ENCODE measurements at regions not wholly inside any gene's neighbourhood (a gene's known extent, or its start where the extent isn't known, plus 50 kb on each side); places are given as distances from the start of the nearest gene placed in this dataset.
A peak's percentile ranks its signal among the peaks of the same experiment; 100 is the strongest.

- Mint-ChIP-seq H3K4me3 (no peak overlapping the region), H3K27ac (no peak overlapping the region), H3K4me1 (no peaks in the 10 kb centered on the region), H3K27me3 (ENCODE audit: low read depth in 3 of 3) (peaks cover 4 to 14% (median 11%) of the 10 kb centered on the region in 3 donors), H3K9me3 (peaks cover 0 to 4% (median 0%) of the 10 kb centered on the region in 6 donors), H3K36me3 (peaks cover 0 to 3% (median 0%) of the 10 kb centered on the region in 3 donors)
- no peak for DNase-seq
Observed at GRCh38 chr5:176711883-176712282, 64.6 kb downstream of the TSPAN17 start.

DNA sequence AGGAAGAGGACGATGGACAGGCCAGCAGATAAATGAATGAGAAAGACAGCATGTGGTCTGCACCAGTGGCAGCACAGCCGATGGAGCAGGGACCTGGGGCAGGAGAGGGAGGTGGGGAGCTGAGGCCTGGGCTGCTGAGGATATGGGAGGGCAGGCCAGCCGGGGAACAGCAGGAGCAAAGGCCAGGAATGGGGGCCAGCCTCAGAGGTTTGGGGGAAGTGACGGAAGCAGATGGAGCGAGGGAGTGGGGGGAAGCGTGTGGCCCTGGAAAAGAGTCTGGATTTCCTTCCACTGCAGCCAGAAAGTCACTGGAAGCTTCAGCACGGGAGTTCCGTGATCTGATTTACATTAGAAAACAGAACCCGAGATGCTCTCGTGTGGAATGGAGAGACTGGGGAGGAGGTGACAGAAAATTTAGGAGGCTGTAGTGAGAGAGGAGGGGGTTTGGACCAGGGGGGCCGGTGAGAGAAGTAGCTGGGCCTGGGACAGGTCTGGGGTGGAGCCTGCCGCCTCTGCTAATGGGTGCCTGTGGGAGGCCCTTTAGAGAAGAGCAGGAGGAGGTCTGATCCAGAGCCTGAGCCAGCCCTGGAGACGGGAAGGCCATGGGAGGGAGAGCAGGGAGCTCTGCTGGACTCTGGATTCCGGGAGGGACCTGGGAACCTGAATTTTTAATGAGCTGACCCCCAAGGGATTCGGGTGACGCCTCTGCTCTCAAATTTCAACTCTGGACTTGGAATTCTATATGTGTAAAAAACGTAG, 65.4 kb downstream of the TSPAN17 start:
- no peak for DNase-seq
- Mint-ChIP-seq H3K27me3 (ENCODE audit: low read depth in 3 of 3) (peaks cover 8 to 14% (median 11%) of the 10 kb centered on the region in 3 donors), H3K9me3 (peaks cover 0 to 4% (median 0%) of the 10 kb centered on the region in 6 donors), H3K27ac (no peak overlapping the region), H3K4me1 (no peaks in the 10 kb centered on the region), H3K36me3 (peaks cover 0 to 3% (median 0%) of the 10 kb centered on the region in 3 donors), H3K4me3 (no peak overlapping the region)

DNA sequence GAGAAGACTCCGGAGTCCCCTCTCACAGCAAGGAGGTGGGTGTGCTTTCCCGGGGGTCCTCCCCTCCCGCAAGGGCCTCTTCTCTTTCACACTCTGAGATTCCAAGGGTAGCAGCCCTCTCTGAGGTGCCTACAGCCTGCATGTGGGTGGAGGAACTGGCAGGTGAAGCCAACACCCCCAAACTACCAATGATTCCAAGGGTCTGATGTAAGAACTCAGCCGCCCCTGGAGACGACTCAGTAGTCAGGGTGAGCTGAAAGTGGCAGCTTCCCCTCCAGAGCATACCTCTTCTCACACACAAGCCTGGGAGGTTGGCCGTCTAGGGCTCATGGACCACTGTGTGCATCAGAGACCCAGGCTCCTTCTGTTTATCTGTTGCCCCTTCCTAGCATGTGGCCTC, 66.1 kb downstream of the TSPAN17 start:
- H3K27ac Mint-ChIP-seq: no peak overlapping the region
- no peak for DNase-seq
- H3K27me3 Mint-ChIP-seq (ENCODE audit: low read depth in 3 of 3): peaks cover 14% of the 10 kb centered on the region in 3 donors
- H3K36me3 Mint-ChIP-seq: peaks cover 0 to 3% (median 0%) of the 10 kb centered on the region in 3 donors
- no peak overlapping the region for H3K4me3 Mint-ChIP-seq
- no peaks in the 10 kb centered on the region for H3K4me1 Mint-ChIP-seq
- peaks cover 0 to 4% (median 0%) of the 10 kb centered on the region in 6 donors for H3K9me3 Mint-ChIP-seq

- Mint-ChIP-seq H3K9me3 (peaks cover 0 to 4% (median 0%) of the 10 kb centered on the region in 6 donors), H3K36me3 (peaks cover 0 to 3% (median 0%) of the 10 kb centered on the region in 3 donors), H3K4me3 (no peak overlapping the region), H3K4me1 (peaks cover 0 to under 1% of the 10 kb centered on the region in 2 donors), H3K27me3 (ENCODE audit: low read depth in 3 of 3) (peaks cover 14 to 20% (median 16%) of the 10 kb centered on the region in 3 donors), H3K27ac (no peak overlapping the region)
- DNase-seq: no peak
Observed at GRCh38 chr5:176714067-176714466, 66.8 kb downstream of the TSPAN17 start.

GRCh38 chr5:176716320-176716719, 69.0 kb downstream of the TSPAN17 start:
- Mint-ChIP-seq H3K27ac (no peak overlapping the region), H3K27me3 (ENCODE audit: low read depth in 3 of 3) (peaks cover 12 to 23% (median 16%) of the 10 kb centered on the region in 3 donors), H3K36me3 (peaks cover 0 to 3% (median 0%) of the 10 kb centered on the region in 3 donors), H3K4me1 (peaks cover 3 to 11% of the 10 kb centered on the region in 2 donors), H3K9me3 (peaks cover 0 to 4% (median 0%) of the 10 kb centered on the region in 6 donors), H3K4me3 (no peak overlapping the region)
- DNase-seq: no peak

DNA sequence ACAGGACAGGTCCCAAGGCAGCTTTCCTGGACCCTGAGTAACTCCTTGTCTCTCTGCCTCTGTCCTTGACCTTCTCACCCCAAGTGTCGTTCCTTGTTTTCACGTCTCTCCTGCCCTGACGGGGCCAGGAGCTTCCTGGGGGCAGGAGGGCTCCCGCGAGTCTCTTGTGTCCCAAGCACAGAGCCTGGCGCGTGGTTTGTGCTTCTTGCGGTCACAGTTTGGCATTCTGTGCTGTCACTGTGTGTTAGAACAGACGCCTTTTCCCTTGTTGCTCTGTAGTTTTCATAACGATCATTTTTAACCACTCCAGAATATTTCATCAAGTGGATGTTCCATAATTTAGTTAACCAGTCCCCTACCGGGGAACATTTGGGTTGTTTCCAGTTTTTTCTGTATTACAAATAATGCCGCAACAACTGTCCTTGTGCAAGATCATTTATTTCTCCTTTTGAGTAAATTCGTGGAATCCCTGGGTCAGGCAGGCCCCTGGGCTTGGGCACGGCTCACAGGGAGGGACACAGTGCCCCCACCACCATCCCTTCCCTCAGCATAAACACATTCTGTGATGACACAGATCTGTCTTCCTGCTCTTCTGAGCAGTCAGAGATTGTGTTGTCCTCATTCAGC, 71.9 kb downstream of the TSPAN17 start:
- peaks cover 0 to 1% (median 0%) of the 10 kb centered on the region in 6 donors for H3K9me3 Mint-ChIP-seq
- H3K27me3 Mint-ChIP-seq (ENCODE audit: low read depth in 3 of 3): peaks cover 7 to 25% (median 8%) of the 10 kb centered on the region in 3 donors
- no peak for DNase-seq
- no peak overlapping the region for H3K4me3 Mint-ChIP-seq
- H3K27ac Mint-ChIP-seq: no peak overlapping the region
- peaks cover 30 to 37% of the 10 kb centered on the region in 2 donors for H3K4me1 Mint-ChIP-seq
- no peaks in the 10 kb centered on the region for H3K36me3 Mint-ChIP-seq

GRCh38 chr5:176721509-176721908, 74.2 kb downstream of the TSPAN17 start:
- Mint-ChIP-seq H3K36me3 (no peaks in the 10 kb centered on the region), H3K4me1 (peaks cover 53 to 59% of the 10 kb centered on the region in 2 donors), H3K27me3 (ENCODE audit: low read depth in 3 of 3) (peaks cover 4 to 23% (median 7%) of the 10 kb centered on the region in 3 donors), H3K4me3 (peak overlapping the region in 2 of 5 donors; percentile 7 to 18), H3K27ac (peak overlapping the region in 2 of 6 donors; percentile 20 to 49), H3K9me3 (no peaks in the 10 kb centered on the region)
- no peak for DNase-seq

DNA sequence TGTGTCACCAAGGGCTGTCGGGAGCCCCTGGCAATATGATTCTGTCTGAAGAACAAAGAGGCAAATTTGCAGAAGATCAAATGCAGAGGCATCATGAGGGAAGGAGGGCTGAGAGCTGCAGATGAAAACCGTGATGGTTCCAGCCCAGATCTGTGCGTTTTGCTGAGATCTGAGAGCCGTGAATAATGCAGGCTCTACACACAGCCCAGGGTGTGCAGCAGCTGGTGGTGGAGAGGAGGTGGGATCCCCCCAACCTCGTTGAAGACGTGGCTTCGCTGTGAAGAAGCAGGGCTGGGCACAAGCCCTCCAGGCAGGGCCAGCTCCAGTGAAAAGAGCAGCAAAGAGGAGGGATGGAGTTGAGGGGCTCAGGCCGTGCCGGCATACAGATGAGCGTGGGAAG, 75.5 kb downstream of the TSPAN17 start:
- no peak for DNase-seq
- peak overlapping the region; percentile 28 to 86 (median 47) for H3K27ac Mint-ChIP-seq
- H3K36me3 Mint-ChIP-seq: no peaks in the 10 kb centered on the region
- H3K4me1 Mint-ChIP-seq: peaks cover 65 to 66% of the 10 kb centered on the region in 2 donors
- no peaks in the 10 kb centered on the region for H3K9me3 Mint-ChIP-seq
- H3K27me3 Mint-ChIP-seq (ENCODE audit: low read depth in 3 of 3): peaks cover 4 to 23% (median 9%) of the 10 kb centered on the region in 3 donors
- H3K4me3 Mint-ChIP-seq: peak overlapping the region; percentile 77 to 84 (median 79)

- Mint-ChIP-seq H3K36me3 (no peaks in the 10 kb centered on the region), H3K27ac (peak overlapping the region in 5 of 6 donors; percentile 25 to 91 (median 73)), H3K4me3 (peak overlapping the region; percentile 77 to 84 (median 79)), H3K4me1 (peaks cover 66 to 67% of the 10 kb centered on the region in 2 donors), H3K9me3 (no peaks in the 10 kb centered on the region), H3K27me3 (ENCODE audit: low read depth in 3 of 3) (peaks cover 4 to 17% (median 6%) of the 10 kb centered on the region in 3 donors)
- DNase-seq: peak; percentile 67 to 68 (median 68)
Observed at GRCh38 chr5:176723440-176723839, 76.2 kb downstream of the TSPAN17 start.

DNA sequence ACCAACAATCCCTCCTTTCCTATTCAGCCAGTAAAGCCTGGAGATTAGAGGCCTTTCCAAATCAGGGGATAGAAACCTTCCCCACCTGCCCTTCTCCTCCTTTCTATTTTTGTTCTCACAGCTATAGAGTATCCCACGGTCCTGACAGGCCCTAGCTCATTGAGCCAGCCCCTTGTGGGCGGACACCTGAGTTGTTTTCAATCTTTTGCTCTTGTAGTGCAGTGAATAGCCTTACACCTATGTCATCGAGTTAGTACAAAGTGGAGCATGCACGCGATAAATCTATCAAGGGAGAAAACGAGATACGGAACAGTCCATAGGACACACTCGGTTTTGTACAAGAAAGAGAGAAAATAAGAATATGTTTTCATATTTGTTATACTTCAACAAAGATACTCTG, 77.2 kb downstream of the TSPAN17 start:
- Mint-ChIP-seq H3K4me1 (peaks cover 61 to 67% of the 10 kb centered on the region in 2 donors), H3K36me3 (no peaks in the 10 kb centered on the region), H3K27ac (peak overlapping the region; percentile 4 to 79 (median 52)), H3K4me3 (peak overlapping the region; percentile 30 to 74 (median 57)), H3K9me3 (no peaks in the 10 kb centered on the region), H3K27me3 (ENCODE audit: low read depth in 3 of 3) (peaks cover 4 to 8% (median 4%) of the 10 kb centered on the region in 3 donors)
- DNase-seq: no peak

GRCh38 chr5:176725521-176726280, 78.4 kb downstream of the TSPAN17 start:
- no peaks in the 10 kb centered on the region for H3K36me3 Mint-ChIP-seq
- no peaks in the 10 kb centered on the region for H3K9me3 Mint-ChIP-seq
- peaks cover 59 to 69% of the 10 kb centered on the region in 2 donors for H3K4me1 Mint-ChIP-seq
- peak overlapping the region; percentile 57 to 67 (median 61) for H3K4me3 Mint-ChIP-seq
- no peak for DNase-seq
- peaks cover 3 to 7% (median 4%) of the 10 kb centered on the region in 3 donors for H3K27me3 Mint-ChIP-seq (ENCODE audit: low read depth in 3 of 3)
- H3K27ac Mint-ChIP-seq: peak overlapping the region in 5 of 6 donors; percentile 18 to 73 (median 53)

- H3K4me1 Mint-ChIP-seq: peaks cover 63 to 73% of the 10 kb centered on the region in 2 donors
- H3K27ac Mint-ChIP-seq: peak overlapping the region in 4 of 6 donors; percentile 68 to 80 (median 75)
- peaks cover 2 to 7% (median 3%) of the 10 kb centered on the region in 3 donors for H3K27me3 Mint-ChIP-seq (ENCODE audit: low read depth in 3 of 3)
- peak; percentile 58 to 63 (median 58) for DNase-seq
- no peaks in the 10 kb centered on the region for H3K9me3 Mint-ChIP-seq
- no peaks in the 10 kb centered on the region for H3K36me3 Mint-ChIP-seq
- peak overlapping the region; percentile 35 to 71 (median 60) for H3K4me3 Mint-ChIP-seq
Observed at GRCh38 chr5:176726746-176727527, 79.7 kb downstream of the TSPAN17 start.

- H3K4me1 Mint-ChIP-seq: peaks cover 64 to 73% of the 10 kb centered on the region in 2 donors
- no peak for DNase-seq
- H3K27ac Mint-ChIP-seq: peak overlapping the region in 1 of 6 donors; percentile 16
- H3K4me3 Mint-ChIP-seq: peak overlapping the region in 1 of 5 donors; percentile 4
- peaks cover 2 to 8% (median 3%) of the 10 kb centered on the region in 3 donors for H3K27me3 Mint-ChIP-seq (ENCODE audit: low read depth in 3 of 3)
- no peaks in the 10 kb centered on the region for H3K36me3 Mint-ChIP-seq
- H3K9me3 Mint-ChIP-seq: no peaks in the 10 kb centered on the region
Observed at GRCh38 chr5:176727528-176727900, 80.2 kb downstream of the TSPAN17 start.
